Type B pancreatic cell (in vitro differentiated cells): ENCODE measurements at regions not wholly inside any gene's neighbourhood (a gene's known extent, or its start where the extent isn't known, plus 50 kb on each side); places are given as distances from the start of the nearest gene placed in this dataset.

Experiments
- DNase-seq: peaks from one replicate; pipeline ENCODE4 v3.0.0; 2021; ENCODE audit warnings: mixed read lengths; ENCODE audit not compliant: unreplicated experiment; ENCODE audit errors: extremely low spot score
- H3K27ac Mint-ChIP-seq: 2 replicates; pipeline ENCODE4 v1.8.0; 2021; ENCODE audit warnings: mild to moderate bottlenecking, mixed read lengths
- H3K27me3 Mint-ChIP-seq: 2 replicates; pipeline ENCODE4 v1.8.0; 2021; ENCODE audit warnings: mixed read lengths
- H3K36me3 Mint-ChIP-seq: 2 replicates; pipeline ENCODE4 v1.8.0; 2021; ENCODE audit warnings: mixed read lengths
- H3K4me1 Mint-ChIP-seq: one replicate; pipeline ENCODE4 v1.8.0; 2021; ENCODE audit warnings: mixed read lengths; ENCODE audit not compliant: unreplicated experiment
- H3K4me3 Mint-ChIP-seq: 2 replicates; pipeline ENCODE4 v1.8.0; 2021; ENCODE audit warnings: mild to moderate bottlenecking, mixed read lengths
- H3K9me3 Mint-ChIP-seq: 2 replicates; pipeline ENCODE4 v1.8.0; 2021; ENCODE audit warnings: mixed read lengths
- CTCF ChIP-seq: fragments of 200-600 bp; sonication (generic); conservative IDR thresholded peaks from 2 replicates; pipeline ENCODE4 v1.5.0; 2021; ENCODE audit warnings: antibody characterized with exemption, mild to moderate bottlenecking

- Mint-ChIP-seq H3K4me1 (peaks cover 44% of the 10 kb centered on the region), H3K27ac (no peak overlapping the region), H3K9me3 (no peaks in the 10 kb centered on the region), H3K36me3 (no peaks in the 10 kb centered on the region), H3K27me3 (peaks cover 29% of the 10 kb centered on the region), H3K4me3 (no peak overlapping the region)
- DNase-seq, result no peak
- TF ChIP-seq CTCF, result peak; percentile 23
Observed at GRCh38 chr22:26890870-26891269, 233.5 kb downstream of the MIAT start.

GRCh38 chr22:26891429-26891828, 234.0 kb downstream of the MIAT start:
- no peak overlapping the region for H3K27ac Mint-ChIP-seq
- no peak overlapping the region for H3K4me3 Mint-ChIP-seq
- H3K4me1 Mint-ChIP-seq, result peaks cover 44% of the 10 kb centered on the region
- H3K27me3 Mint-ChIP-seq, result peaks cover 29% of the 10 kb centered on the region
- no peak for DNase-seq
- H3K9me3 Mint-ChIP-seq, result no peaks in the 10 kb centered on the region
- H3K36me3 Mint-ChIP-seq, result no peaks in the 10 kb centered on the region
- TF ChIP-seq CTCF, result no peak

- Mint-ChIP-seq H3K4me1 (peaks cover 39% of the 10 kb centered on the region), H3K4me3 (no peak overlapping the region), H3K9me3 (no peaks in the 10 kb centered on the region), H3K36me3 (no peaks in the 10 kb centered on the region), H3K27ac (no peak overlapping the region), H3K27me3 (peaks cover 36% of the 10 kb centered on the region)
- DNase-seq, result no peak
- TF ChIP-seq CTCF, result no peak
Observed at GRCh38 chr22:26892166-26893041, 235.0 kb downstream of the MIAT start.

- peaks cover 32% of the 10 kb centered on the region for H3K4me1 Mint-ChIP-seq
- DNase-seq, result peak; percentile 27
- H3K4me3 Mint-ChIP-seq, result no peak overlapping the region
- H3K27ac Mint-ChIP-seq, result no peak overlapping the region
- no peaks in the 10 kb centered on the region for H3K9me3 Mint-ChIP-seq
- peaks cover 40% of the 10 kb centered on the region for H3K27me3 Mint-ChIP-seq
- TF ChIP-seq CTCF, result no peak
- no peaks in the 10 kb centered on the region for H3K36me3 Mint-ChIP-seq
Observed at GRCh38 chr22:26893173-26894110, 236.1 kb downstream of the MIAT start.

- peaks cover 46% of the 10 kb centered on the region for H3K27me3 Mint-ChIP-seq
- H3K27ac Mint-ChIP-seq, result no peak overlapping the region
- no peak overlapping the region for H3K4me3 Mint-ChIP-seq
- peaks cover 32% of the 10 kb centered on the region for H3K4me1 Mint-ChIP-seq
- H3K9me3 Mint-ChIP-seq, result no peaks in the 10 kb centered on the region
- DNase-seq, result no peak
- TF ChIP-seq CTCF, result no peak
- no peaks in the 10 kb centered on the region for H3K36me3 Mint-ChIP-seq
Observed at GRCh38 chr22:26894362-26894761, 237.0 kb downstream of the MIAT start.
